AG04449 (cell line): ENCODE measurements at regions not wholly inside any gene's neighbourhood (a gene's known extent, or its start where the extent isn't known, plus 50 kb on each side); places are given as distances from the start of the nearest gene placed in this dataset.

ENCODE experiments used
- CTCF ChIA-PET: fragments of 350-600 bp; formaldehyde crosslinking; extraction: SDS; loops from one replicate; lab custom pipeline; 2021; ENCODE audit warnings: antibody characterized with exemption; lab: Yijun Ruan, JAX
- POLR2A ChIA-PET: fragments of 400-600, 350-600 bp; formaldehyde crosslinking; extraction: SDS; loops from one replicate; lab custom pipeline; 2020; ENCODE audit warnings: antibody characterized with exemption, inconsistent platforms; lab: Yijun Ruan, JAX
- DNase-seq: peaks from one replicate; pipeline ENCODE4 v3.0.0-alpha.2; 2010; ENCODE audit warnings: low read depth, low spot score
- H3K4me3 ChIP-seq: 2 replicates; pipeline ENCODE4 v1.5.1; 2011; ENCODE audit warnings: low read depth, mild to moderate bottlenecking, control low read depth, low read length
- TF ChIP-seq, protein P1 (sequence below): IDR thresholded peaks from one replicate; pipeline ENCODE4 v1.5.1; 2011; ENCODE audit warnings: mild to moderate bottlenecking, moderate library complexity, low read length, control low read depth, inconsistent platforms; ENCODE audit not compliant: insufficient read depth; ENCODE audit errors: missing control alignments

GRCh38 chr18:39770399-39770798 is 2184.6 kb upstream of the PIK3C3 start:
- no peak for DNase-seq
- TF ChIP-seq, protein P1, sequence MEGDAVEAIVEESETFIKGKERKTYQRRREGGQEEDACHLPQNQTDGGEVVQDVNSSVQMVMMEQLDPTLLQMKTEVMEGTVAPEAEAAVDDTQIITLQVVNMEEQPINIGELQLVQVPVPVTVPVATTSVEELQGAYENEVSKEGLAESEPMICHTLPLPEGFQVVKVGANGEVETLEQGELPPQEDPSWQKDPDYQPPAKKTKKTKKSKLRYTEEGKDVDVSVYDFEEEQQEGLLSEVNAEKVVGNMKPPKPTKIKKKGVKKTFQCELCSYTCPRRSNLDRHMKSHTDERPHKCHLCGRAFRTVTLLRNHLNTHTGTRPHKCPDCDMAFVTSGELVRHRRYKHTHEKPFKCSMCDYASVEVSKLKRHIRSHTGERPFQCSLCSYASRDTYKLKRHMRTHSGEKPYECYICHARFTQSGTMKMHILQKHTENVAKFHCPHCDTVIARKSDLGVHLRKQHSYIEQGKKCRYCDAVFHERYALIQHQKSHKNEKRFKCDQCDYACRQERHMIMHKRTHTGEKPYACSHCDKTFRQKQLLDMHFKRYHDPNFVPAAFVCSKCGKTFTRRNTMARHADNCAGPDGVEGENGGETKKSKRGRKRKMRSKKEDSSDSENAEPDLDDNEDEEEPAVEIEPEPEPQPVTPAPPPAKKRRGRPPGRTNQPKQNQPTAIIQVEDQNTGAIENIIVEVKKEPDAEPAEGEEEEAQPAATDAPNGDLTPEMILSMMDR = no peak
- ChIA-PET POLR2A (no interaction called here), CTCF (no interaction called here)
- H3K4me3 ChIP-seq = no peak overlapping the region

GRCh38 chr18:39764873-39765272 is 2190.2 kb upstream of the PIK3C3 start:
- TF ChIP-seq, protein P1 = no peak
- no peak overlapping the region for H3K4me3 ChIP-seq
- DNase-seq = no peak
- ChIA-PET CTCF (no interaction called here), POLR2A (no interaction called here)

DNA sequence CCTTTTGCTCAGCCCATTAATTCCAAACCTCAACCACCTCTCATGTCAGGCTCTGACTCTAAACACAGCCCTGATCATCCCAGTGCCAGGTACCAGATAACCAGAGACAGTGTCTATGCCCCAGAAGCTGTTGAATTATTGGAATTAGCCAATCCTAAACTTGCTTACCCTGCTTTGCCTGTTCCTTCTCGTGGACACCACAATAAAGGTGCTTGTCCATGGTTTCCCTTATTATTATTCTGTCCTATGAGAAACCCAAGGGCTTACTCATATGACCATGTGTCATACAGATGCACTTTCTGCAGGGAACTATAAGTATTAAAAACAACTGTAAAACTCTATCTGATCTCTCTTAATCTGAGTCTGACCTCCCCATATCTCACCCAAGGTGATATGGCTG is 2193.8 kb upstream of the PIK3C3 start:
- no peak for DNase-seq
- ChIA-PET CTCF (no interaction called here), POLR2A (no interaction called here)
- no peak overlapping the region for H3K4me3 ChIP-seq
- TF ChIP-seq, protein P1 = no peak

DNA sequence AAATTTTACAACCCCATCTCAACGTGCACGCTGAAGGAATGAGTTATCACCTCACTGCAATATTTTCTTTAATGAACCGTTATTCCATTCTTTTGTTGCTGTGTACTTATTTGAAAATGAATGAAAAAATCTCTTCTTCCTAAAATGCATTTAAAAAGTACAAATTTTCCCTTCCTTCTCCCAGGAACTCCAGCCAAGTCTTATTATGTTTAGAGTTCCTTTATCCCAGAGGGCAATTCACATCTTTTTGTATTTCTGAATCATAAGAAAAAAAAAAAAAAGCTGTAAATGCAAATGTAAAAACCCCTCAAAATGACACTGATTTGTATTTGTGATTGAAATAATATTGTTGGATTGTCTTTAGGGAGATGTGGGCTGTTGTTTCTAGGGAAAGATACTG is 2194.3 kb upstream of the CELF4 start:
- no peak overlapping the region for H3K4me3 ChIP-seq
- DNase-seq = no peak
- ChIA-PET CTCF (no interaction called here), POLR2A (no interaction called here)
- TF ChIP-seq, protein P1 = no peak

DNA sequence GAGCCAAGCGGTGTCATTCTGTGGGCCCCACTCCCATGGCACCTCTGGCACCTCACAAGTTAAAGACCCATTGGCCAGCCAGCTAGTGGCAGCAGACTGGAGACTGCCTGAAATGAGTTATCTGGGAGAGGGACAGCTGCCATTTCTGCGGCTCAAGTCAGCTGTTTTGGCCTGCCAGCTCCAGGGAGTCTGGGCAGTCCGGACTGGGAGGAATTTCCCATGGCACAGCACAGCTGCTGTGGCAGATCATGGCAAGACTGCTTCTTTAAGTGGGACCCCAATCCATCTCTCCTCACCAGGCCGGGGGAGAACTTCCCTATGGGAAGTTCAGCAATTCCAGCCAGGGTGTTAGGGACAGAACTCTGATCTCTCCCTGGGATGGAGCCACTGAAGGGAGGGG is 2187.6 kb upstream of the CELF4 start:
- POLR2A ChIA-PET = no interaction called here
- no peak for DNase-seq
- TF ChIP-seq, protein P1 = no peak
- no peak overlapping the region for H3K4me3 ChIP-seq
- CTCF ChIA-PET = no interaction called here

- ChIA-PET CTCF (no interaction called here), POLR2A (no interaction called here)
- DNase-seq = no peak
- H3K4me3 ChIP-seq = no peak overlapping the region
- TF ChIP-seq, protein P1 = no peak
These were observed 2186.8 kb upstream of the CELF4 start for GRCh38 chr18:39752351-39752750.
